ENCODE measurements at regions not wholly inside any gene's neighbourhood (a gene's known extent, or its start where the extent isn't known, plus 50 kb on each side); places are given as distances from the start of the nearest gene placed in this dataset.
A peak's percentile ranks its signal among the peaks of the same experiment; 100 is the strongest.
"Not testable (repeated sequence)": the region's sequence is repeated elsewhere in the genome, so short reads cannot be mapped to it uniquely, and the experiment has no call there.

DNA sequence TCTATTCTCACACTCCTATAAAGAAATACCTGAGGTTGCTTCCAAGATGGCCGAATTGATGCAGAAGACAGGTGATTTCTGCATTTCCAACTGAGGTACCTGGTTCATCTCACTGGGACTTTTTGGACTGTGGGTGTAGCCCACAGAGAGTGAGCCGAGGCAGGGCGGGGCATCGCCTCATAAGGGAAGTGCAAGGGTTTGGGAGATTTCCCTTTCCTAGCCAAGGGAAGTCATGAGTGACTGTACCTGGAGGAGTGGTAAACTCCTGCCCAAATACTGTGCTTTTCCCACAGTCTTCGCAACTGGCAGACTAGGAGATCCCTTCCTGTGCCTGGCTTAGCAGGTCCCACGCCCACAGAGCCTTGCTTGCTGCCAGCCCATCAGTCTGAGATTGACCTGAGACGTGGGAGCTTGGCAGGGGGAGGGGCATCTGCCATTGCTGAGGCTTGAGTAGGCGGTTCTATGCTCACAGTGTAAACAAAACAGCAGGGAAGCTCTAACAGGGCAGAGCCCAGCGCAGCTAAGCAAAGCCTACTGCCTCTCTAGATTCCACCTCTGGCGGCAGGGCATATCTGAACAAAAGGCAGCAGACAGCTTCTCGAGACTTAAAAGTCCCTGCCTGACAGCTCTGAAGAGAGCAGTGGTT, 152.2 kb downstream of the ARL4A start:
- 65 to 68% methylated on average over 11 of the region's 11 CpGs for WGBS, 2 donors
- H3K36me3 ChIP-seq, result no peaks in the 10 kb centered on the region
- H3K4me3 ChIP-seq, result peak overlapping the region in 1 of 10 donors; percentile 11
- TF ChIP-seq, protein P1, sequence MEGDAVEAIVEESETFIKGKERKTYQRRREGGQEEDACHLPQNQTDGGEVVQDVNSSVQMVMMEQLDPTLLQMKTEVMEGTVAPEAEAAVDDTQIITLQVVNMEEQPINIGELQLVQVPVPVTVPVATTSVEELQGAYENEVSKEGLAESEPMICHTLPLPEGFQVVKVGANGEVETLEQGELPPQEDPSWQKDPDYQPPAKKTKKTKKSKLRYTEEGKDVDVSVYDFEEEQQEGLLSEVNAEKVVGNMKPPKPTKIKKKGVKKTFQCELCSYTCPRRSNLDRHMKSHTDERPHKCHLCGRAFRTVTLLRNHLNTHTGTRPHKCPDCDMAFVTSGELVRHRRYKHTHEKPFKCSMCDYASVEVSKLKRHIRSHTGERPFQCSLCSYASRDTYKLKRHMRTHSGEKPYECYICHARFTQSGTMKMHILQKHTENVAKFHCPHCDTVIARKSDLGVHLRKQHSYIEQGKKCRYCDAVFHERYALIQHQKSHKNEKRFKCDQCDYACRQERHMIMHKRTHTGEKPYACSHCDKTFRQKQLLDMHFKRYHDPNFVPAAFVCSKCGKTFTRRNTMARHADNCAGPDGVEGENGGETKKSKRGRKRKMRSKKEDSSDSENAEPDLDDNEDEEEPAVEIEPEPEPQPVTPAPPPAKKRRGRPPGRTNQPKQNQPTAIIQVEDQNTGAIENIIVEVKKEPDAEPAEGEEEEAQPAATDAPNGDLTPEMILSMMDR (IDR thresholded peaks at IDR 0.05), result no peak
- no peak for DNase-seq
- H3K4me1 ChIP-seq, result no peaks in the 10 kb centered on the region
- H3K27ac ChIP-seq, result no peak overlapping the region
- H3K9me3 ChIP-seq, result peaks cover 0 to 32% (median 4%) of the 10 kb centered on the region in 11 donors
- no peak for ATAC-seq
- intact Hi-C loops (cut with DNase I), result no loop called here
- H3K27me3 ChIP-seq, result no peaks in the 10 kb centered on the region

DNA sequence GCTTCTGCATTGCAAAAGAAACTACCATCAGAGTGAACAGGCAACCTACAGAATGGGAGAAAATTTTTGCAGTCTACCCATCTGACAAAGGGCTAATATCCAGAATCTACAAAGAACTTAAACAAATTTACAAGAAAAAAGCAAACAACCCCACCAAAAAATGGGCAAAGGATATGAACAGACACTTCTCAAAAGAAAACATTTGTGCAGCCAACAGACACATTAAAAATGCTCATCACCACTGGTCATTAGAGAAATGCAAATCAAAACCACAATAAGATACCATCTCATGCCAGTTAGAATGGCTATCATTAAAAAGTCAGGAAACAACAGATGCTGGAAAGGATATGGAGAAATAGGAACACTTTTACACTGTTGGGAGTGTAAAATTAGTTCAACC, 157.3 kb downstream of the ARL4A start:
- H3K27ac ChIP-seq; H3K27me3 ChIP-seq; H3K4me3 ChIP-seq; H3K36me3 ChIP-seq; DNase-seq; ATAC-seq; H3K4me1 ChIP-seq; intact Hi-C loops (cut with DNase I): not testable (repeated sequence)
- peaks cover 0 to 64% (median 15%) of the 10 kb centered on the region in 11 donors for H3K9me3 ChIP-seq

DNA sequence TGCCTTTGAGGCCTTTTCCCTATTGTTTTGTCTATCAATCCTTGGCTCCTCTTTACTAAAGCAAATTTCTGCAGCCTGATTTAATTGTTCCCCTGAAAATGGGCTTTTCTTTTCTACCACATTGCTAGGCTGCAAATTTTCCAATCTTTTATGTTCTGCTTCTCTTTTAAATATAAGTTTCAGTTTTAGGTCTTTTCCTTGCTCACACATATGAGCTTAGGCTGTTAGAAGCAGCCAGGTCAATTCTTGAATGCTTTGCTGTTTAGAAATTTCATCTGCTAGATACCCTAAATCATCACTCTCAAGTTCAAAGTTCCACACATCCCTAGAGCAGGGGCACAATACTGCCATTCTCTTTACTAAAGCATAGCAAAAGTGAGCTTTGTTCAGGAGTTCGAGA, 159.6 kb downstream of the ARL4A start:
- ATAC-seq (no peak), DNase-seq (no peak)
- H3K27me3 ChIP-seq, result no peaks in the 10 kb centered on the region
- H3K27ac ChIP-seq, result no peak overlapping the region
- no peaks in the 10 kb centered on the region for H3K36me3 ChIP-seq
- TF ChIP-seq, protein P1 (IDR thresholded peaks at IDR 0.05), result no peak
- no peaks in the 10 kb centered on the region for H3K4me1 ChIP-seq
- H3K4me3 ChIP-seq, result no peak overlapping the region
- WGBS, 2 donors, result 91 to 93% methylated on average over 1 of the region's 1 CpG
- peaks cover 0 to 59% (median 15%) of the 10 kb centered on the region in 11 donors for H3K9me3 ChIP-seq
- intact Hi-C loops (cut with DNase I), result no loop called here

DNA sequence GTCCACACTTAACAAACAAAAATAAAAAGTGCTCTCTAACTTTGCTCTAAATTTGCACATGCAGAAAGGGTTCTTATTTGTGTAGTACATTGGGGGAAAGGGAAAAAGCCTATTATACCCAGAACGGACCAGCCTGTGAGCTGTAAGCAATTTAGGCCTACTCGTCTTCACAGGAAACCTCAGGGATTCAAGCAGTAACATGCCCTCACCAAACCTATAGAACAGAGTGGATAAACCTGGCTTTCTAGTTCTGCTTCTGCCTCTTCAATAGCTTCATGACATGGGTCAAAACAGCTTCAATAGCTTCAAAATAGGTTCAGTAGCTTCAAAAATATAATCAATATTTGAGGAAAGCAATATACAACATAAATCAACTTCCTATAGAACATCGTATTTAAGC, 163.7 kb downstream of the ARL4A start:
- no peaks in the 10 kb centered on the region for H3K4me1 ChIP-seq
- no peaks in the 10 kb centered on the region for H3K36me3 ChIP-seq
- H3K4me3 ChIP-seq, result no peak overlapping the region
- H3K27ac ChIP-seq, result no peak overlapping the region
- intact Hi-C loops (cut with DNase I), result no loop called here
- peaks cover 0 to 23% (median 15%) of the 10 kb centered on the region in 11 donors for H3K9me3 ChIP-seq
- H3K27me3 ChIP-seq, result no peaks in the 10 kb centered on the region
- WGBS, 2 donors, result 86 to 89% methylated on average over 3 of the region's 3 CpGs
- ATAC-seq (no peak), DNase-seq (no peak)
- TF ChIP-seq, protein P1 (IDR thresholded peaks at IDR 0.05), result no peak

DNA sequence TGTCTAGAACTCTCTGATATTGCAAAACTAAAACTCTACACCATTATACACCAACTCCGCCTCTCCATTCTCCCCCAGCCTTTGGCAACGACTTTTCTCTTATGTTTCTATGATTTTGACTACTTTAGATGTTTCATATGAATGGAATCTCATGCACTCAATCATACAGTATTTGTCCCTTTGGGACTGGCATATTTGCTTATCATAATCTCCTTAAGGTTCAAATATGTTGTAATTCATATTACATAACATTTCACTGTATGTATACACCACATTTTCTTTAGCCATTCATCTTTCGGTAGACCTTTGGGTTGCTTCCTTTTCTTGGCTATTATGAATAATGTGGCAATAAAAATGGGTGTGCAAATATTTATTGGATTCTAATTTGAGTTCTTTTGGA, 164.4 kb downstream of the ARL4A start:
- DNase-seq, result no peak
- no peaks in the 10 kb centered on the region for H3K27me3 ChIP-seq
- intact Hi-C loops (cut with DNase I), result no loop called here
- H3K36me3 ChIP-seq, result no peaks in the 10 kb centered on the region
- ATAC-seq, result no peak
- no peaks in the 10 kb centered on the region for H3K4me1 ChIP-seq
- TF ChIP-seq, protein P1 (IDR thresholded peaks at IDR 0.05), result no peak
- H3K4me3 ChIP-seq, result no peak overlapping the region
- 92 to 95% methylated on average over 3 of the region's 3 CpGs for WGBS, 2 donors
- no peak overlapping the region for H3K27ac ChIP-seq
- H3K9me3 ChIP-seq, result peaks cover 0 to 16% (median 9%) of the 10 kb centered on the region in 11 donors

Measured in heart right ventricle (tissue), 16 donors.